ENCODE measurements at regions not wholly inside any gene's neighbourhood (a gene's known extent, or its start where the extent isn't known, plus 50 kb on each side); places are given as distances from the start of the nearest gene placed in this dataset.

- Histone ChIP-seq H3K9ac (ENCODE audit: low read length) (peak overlapping the region; percentile 91), H3K4me3 (ENCODE audit: low read length) (peak overlapping the region; percentile 83), H3K9me3 (ENCODE audit: control insufficient read depth, low read length) (no peaks in the 10 kb centered on the region), H3K4me1 (ENCODE audit: control insufficient read depth, insufficient read depth, low read length) (peaks cover 35% of the 10 kb centered on the region), H3K27me3 (replicated peaks; ENCODE audit: control insufficient read depth, insufficient read depth, low read length) (no peaks in the 10 kb centered on the region), H3K36me3 (ENCODE audit: control insufficient read depth, insufficient read depth, low read length, severe bottlenecking) (no peaks in the 10 kb centered on the region)
- DNase-seq (ENCODE audit: low read depth): no peak
Measured at GRCh38 chr21:16423921-16424320, 694.1 kb downstream of the USP25 start.

- no peak for DNase-seq (ENCODE audit: low read depth)
- Histone ChIP-seq H3K9me3 (ENCODE audit: control insufficient read depth, low read length) (no peaks in the 10 kb centered on the region), H3K9ac (ENCODE audit: low read length) (peak overlapping the region; percentile 91), H3K4me1 (ENCODE audit: control insufficient read depth, insufficient read depth, low read length) (peaks cover 31% of the 10 kb centered on the region), H3K4me3 (ENCODE audit: low read length) (peak overlapping the region; percentile 83), H3K36me3 (ENCODE audit: control insufficient read depth, insufficient read depth, low read length, severe bottlenecking) (no peaks in the 10 kb centered on the region), H3K27me3 (replicated peaks; ENCODE audit: control insufficient read depth, insufficient read depth, low read length) (no peaks in the 10 kb centered on the region)
Measured at GRCh38 chr21:16424331-16424751, 694.6 kb downstream of the USP25 start.

GRCh38 chr21:16425376-16425775 lies 695.6 kb downstream of the USP25 start:
- H3K4me3 ChIP-seq (ENCODE audit: low read length): peak overlapping the region; percentile 83
- no peak overlapping the region for H3K9ac ChIP-seq (ENCODE audit: low read length)
- no peaks in the 10 kb centered on the region for H3K36me3 ChIP-seq (ENCODE audit: control insufficient read depth, insufficient read depth, low read length, severe bottlenecking)
- peaks cover 30% of the 10 kb centered on the region for H3K4me1 ChIP-seq (ENCODE audit: control insufficient read depth, insufficient read depth, low read length)
- no peaks in the 10 kb centered on the region for H3K9me3 ChIP-seq (ENCODE audit: control insufficient read depth, low read length)
- no peaks in the 10 kb centered on the region for H3K27me3 ChIP-seq (replicated peaks; ENCODE audit: control insufficient read depth, insufficient read depth, low read length)
- DNase-seq (ENCODE audit: low read depth): no peak

GRCh38 chr21:16426936-16427335 lies 697.2 kb downstream of the USP25 start:
- Histone ChIP-seq H3K4me3 (ENCODE audit: low read length) (no peak overlapping the region), H3K9ac (ENCODE audit: low read length) (no peak overlapping the region), H3K4me1 (ENCODE audit: control insufficient read depth, insufficient read depth, low read length) (peaks cover 28% of the 10 kb centered on the region), H3K27me3 (replicated peaks; ENCODE audit: control insufficient read depth, insufficient read depth, low read length) (no peaks in the 10 kb centered on the region), H3K36me3 (ENCODE audit: control insufficient read depth, insufficient read depth, low read length, severe bottlenecking) (no peaks in the 10 kb centered on the region), H3K9me3 (ENCODE audit: control insufficient read depth, low read length) (no peaks in the 10 kb centered on the region)
- DNase-seq (ENCODE audit: low read depth): no peak

- no peak for DNase-seq (ENCODE audit: low read depth)
- Histone ChIP-seq H3K9ac (ENCODE audit: low read length) (no peak overlapping the region), H3K4me1 (ENCODE audit: control insufficient read depth, insufficient read depth, low read length) (peaks cover 23% of the 10 kb centered on the region), H3K9me3 (ENCODE audit: control insufficient read depth, low read length) (no peaks in the 10 kb centered on the region), H3K27me3 (replicated peaks; ENCODE audit: control insufficient read depth, insufficient read depth, low read length) (no peaks in the 10 kb centered on the region), H3K36me3 (ENCODE audit: control insufficient read depth, insufficient read depth, low read length, severe bottlenecking) (no peaks in the 10 kb centered on the region), H3K4me3 (ENCODE audit: low read length) (no peak overlapping the region)
Measured at GRCh38 chr21:16427587-16428087, 697.9 kb downstream of the USP25 start.

GRCh38 chr21:16437586-16437985 lies 707.8 kb downstream of the USP25 start:
- Histone ChIP-seq H3K9me3 (ENCODE audit: control insufficient read depth, low read length) (no peaks in the 10 kb centered on the region), H3K36me3 (ENCODE audit: control insufficient read depth, insufficient read depth, low read length, severe bottlenecking) (no peaks in the 10 kb centered on the region), H3K9ac (ENCODE audit: low read length) (no peak overlapping the region), H3K27me3 (replicated peaks; ENCODE audit: control insufficient read depth, insufficient read depth, low read length) (no peaks in the 10 kb centered on the region), H3K4me3 (ENCODE audit: low read length) (no peak overlapping the region), H3K4me1 (ENCODE audit: control insufficient read depth, insufficient read depth, low read length) (no peaks in the 10 kb centered on the region)
- no peak for DNase-seq (ENCODE audit: low read depth)

GRCh38 chr21:16438761-16439160 lies 709.0 kb downstream of the USP25 start:
- no peaks in the 10 kb centered on the region for H3K36me3 ChIP-seq (ENCODE audit: control insufficient read depth, insufficient read depth, low read length, severe bottlenecking)
- no peaks in the 10 kb centered on the region for H3K4me1 ChIP-seq (ENCODE audit: control insufficient read depth, insufficient read depth, low read length)
- no peak overlapping the region for H3K9ac ChIP-seq (ENCODE audit: low read length)
- H3K9me3 ChIP-seq (ENCODE audit: control insufficient read depth, low read length): no peaks in the 10 kb centered on the region
- no peaks in the 10 kb centered on the region for H3K27me3 ChIP-seq (replicated peaks; ENCODE audit: control insufficient read depth, insufficient read depth, low read length)
- DNase-seq (ENCODE audit: low read depth): no peak
- H3K4me3 ChIP-seq (ENCODE audit: low read length): no peak overlapping the region

GRCh38 chr21:16441789-16442188 lies 712.0 kb downstream of the USP25 start:
- Histone ChIP-seq H3K27me3 (replicated peaks; ENCODE audit: control insufficient read depth, insufficient read depth, low read length) (no peaks in the 10 kb centered on the region), H3K9me3 (ENCODE audit: control insufficient read depth, low read length) (no peaks in the 10 kb centered on the region), H3K9ac (ENCODE audit: low read length) (no peak overlapping the region), H3K4me1 (ENCODE audit: control insufficient read depth, insufficient read depth, low read length) (no peaks in the 10 kb centered on the region), H3K36me3 (ENCODE audit: control insufficient read depth, insufficient read depth, low read length, severe bottlenecking) (no peaks in the 10 kb centered on the region), H3K4me3 (ENCODE audit: low read length) (no peak overlapping the region)
- peak; percentile 44 for DNase-seq (ENCODE audit: low read depth)

GRCh38 chr21:16454399-16454798 lies 724.6 kb downstream of the USP25 start:
- peaks cover 21% of the 10 kb centered on the region for H3K4me1 ChIP-seq (ENCODE audit: control insufficient read depth, insufficient read depth, low read length)
- no peaks in the 10 kb centered on the region for H3K27me3 ChIP-seq (replicated peaks; ENCODE audit: control insufficient read depth, insufficient read depth, low read length)
- DNase-seq (ENCODE audit: low read depth): peak; percentile 34

GRCh38 chr21:16455526-16455925 lies 725.7 kb downstream of the USP25 start:
- Histone ChIP-seq H3K9me3 (ENCODE audit: control insufficient read depth, low read length) (no peaks in the 10 kb centered on the region), H3K27me3 (replicated peaks; ENCODE audit: control insufficient read depth, insufficient read depth, low read length) (no peaks in the 10 kb centered on the region), H3K4me3 (ENCODE audit: low read length) (peak overlapping the region; percentile 33), H3K36me3 (ENCODE audit: control insufficient read depth, insufficient read depth, low read length, severe bottlenecking) (no peaks in the 10 kb centered on the region), H3K4me1 (ENCODE audit: control insufficient read depth, insufficient read depth, low read length) (peaks cover 21% of the 10 kb centered on the region), H3K9ac (ENCODE audit: low read length) (no peak overlapping the region)
- no peak for DNase-seq (ENCODE audit: low read depth)

More at GRCh38 chr21:16454399-16454798, 724.6 kb downstream of the USP25 start:
- H3K9me3 ChIP-seq (ENCODE audit: control insufficient read depth, low read length): no peaks in the 10 kb centered on the region
- H3K36me3 ChIP-seq (ENCODE audit: control insufficient read depth, insufficient read depth, low read length, severe bottlenecking): no peaks in the 10 kb centered on the region
- H3K9ac ChIP-seq (ENCODE audit: low read length): peak overlapping the region; percentile 47
- no peak overlapping the region for H3K4me3 ChIP-seq (ENCODE audit: low read length)

GRCh38 chr21:16455978-16456377 lies 726.2 kb downstream of the USP25 start:
- Histone ChIP-seq H3K4me1 (ENCODE audit: control insufficient read depth, insufficient read depth, low read length) (peaks cover 21% of the 10 kb centered on the region), H3K9ac (ENCODE audit: low read length) (no peak overlapping the region), H3K4me3 (ENCODE audit: low read length) (peak overlapping the region; percentile 33), H3K36me3 (ENCODE audit: control insufficient read depth, insufficient read depth, low read length, severe bottlenecking) (no peaks in the 10 kb centered on the region), H3K9me3 (ENCODE audit: control insufficient read depth, low read length) (no peaks in the 10 kb centered on the region), H3K27me3 (replicated peaks; ENCODE audit: control insufficient read depth, insufficient read depth, low read length) (no peaks in the 10 kb centered on the region)
- no peak for DNase-seq (ENCODE audit: low read depth)

GRCh38 chr21:16457498-16457897 lies 727.7 kb downstream of the USP25 start:
- H3K4me3 ChIP-seq (ENCODE audit: low read length): no peak overlapping the region
- no peaks in the 10 kb centered on the region for H3K36me3 ChIP-seq (ENCODE audit: control insufficient read depth, insufficient read depth, low read length, severe bottlenecking)
- H3K9me3 ChIP-seq (ENCODE audit: control insufficient read depth, low read length): no peaks in the 10 kb centered on the region
- no peak overlapping the region for H3K9ac ChIP-seq (ENCODE audit: low read length)
- H3K4me1 ChIP-seq (ENCODE audit: control insufficient read depth, insufficient read depth, low read length): peaks cover 21% of the 10 kb centered on the region
- H3K27me3 ChIP-seq (replicated peaks; ENCODE audit: control insufficient read depth, insufficient read depth, low read length): no peaks in the 10 kb centered on the region
- no peak for DNase-seq (ENCODE audit: low read depth)
